ENCODE measurements at regions not wholly inside any gene's neighbourhood (a gene's known extent, or its start where the extent isn't known, plus 50 kb on each side); places are given as distances from the start of the nearest gene placed in this dataset.
"Not testable (repeated sequence)": the region's sequence is repeated elsewhere in the genome, so short reads cannot be mapped to it uniquely, and the experiment has no call there.

- H3K4me3 ChIP-seq (ENCODE audit: low read depth, low read length), result no peak overlapping the region
- no peak for TF ChIP-seq CTCF (IDR thresholded peaks at IDR 0.05; ENCODE audit: insufficient read depth, low read length, missing control alignments)
- CTCF ChIA-PET, result no interaction called here
- DNase-seq (ENCODE audit: low read depth, low spot score), result no peak
- POLR2A ChIA-PET, result no interaction called here
These were observed 95.0 kb upstream of the EPB41L4A start for GRCh38 chr5:112514111-112514510.

GRCh38 chr5:112520474-112520873, 101.4 kb upstream of the EPB41L4A start:
- CTCF ChIA-PET, POLR2A ChIA-PET: not testable (repeated sequence)

GRCh38 chr5:112522891-112523673, 104.0 kb upstream of the EPB41L4A start:
- H3K4me3 ChIP-seq (ENCODE audit: low read depth, low read length); DNase-seq (ENCODE audit: low read depth, low spot score); POLR2A ChIA-PET; CTCF ChIA-PET: not testable (repeated sequence)

More at GRCh38 chr5:112520474-112520873, 101.4 kb upstream of the EPB41L4A start:
- H3K4me3 ChIP-seq (ENCODE audit: low read depth, low read length); DNase-seq (ENCODE audit: low read depth, low spot score): not testable (repeated sequence)

GRCh38 chr5:112523674-112524263, 104.7 kb upstream of the EPB41L4A start:
- CTCF ChIA-PET; H3K4me3 ChIP-seq (ENCODE audit: low read depth, low read length); POLR2A ChIA-PET; DNase-seq (ENCODE audit: low read depth, low spot score): not testable (repeated sequence)

- TF ChIP-seq CTCF (IDR thresholded peaks at IDR 0.05; ENCODE audit: insufficient read depth, low read length, missing control alignments), result no peak
- ChIA-PET POLR2A (no interaction called here), CTCF (no interaction called here)
- DNase-seq (ENCODE audit: low read depth, low spot score), result no peak
- H3K4me3 ChIP-seq (ENCODE audit: low read depth, low read length), result no peak overlapping the region
These were observed 106.1 kb upstream of the EPB41L4A start for GRCh38 chr5:112525217-112525616.

- H3K4me3 ChIP-seq (ENCODE audit: low read depth, low read length), result no peak overlapping the region
- ChIA-PET CTCF (interaction anchor here (1.8 kb wide), 1 partner anchor 353 kb away, joined by 5 read pairs; no protein-coding TSS in a partner anchor), POLR2A (no interaction called here)
- no peak for DNase-seq (ENCODE audit: low read depth, low spot score)
- TF ChIP-seq CTCF (IDR thresholded peaks at IDR 0.05; ENCODE audit: insufficient read depth, low read length, missing control alignments), result no peak
These were observed 109.9 kb upstream of the EPB41L4A start for GRCh38 chr5:112528928-112529327.

- no peak for DNase-seq (ENCODE audit: low read depth, low spot score)
- POLR2A ChIA-PET, result no interaction called here
- H3K4me3 ChIP-seq (ENCODE audit: low read depth, low read length), result no peak overlapping the region
- CTCF ChIA-PET, result interaction anchor here (1.8 kb wide), 1 partner anchor 354 kb away, joined by 5 read pairs; no protein-coding TSS in a partner anchor
- TF ChIP-seq CTCF (IDR thresholded peaks at IDR 0.05; ENCODE audit: insufficient read depth, low read length, missing control alignments), result no peak
These were observed 110.4 kb upstream of the EPB41L4A start for GRCh38 chr5:112529525-112529924.
